Stimulated activated CD4-positive, alpha-beta T cell treated with anti-CD3 and anti-CD28 coated beads, Interleukin-15, amount 100 ng/mL, for 1 hour (primary cell): ENCODE measurements at regions not wholly inside any gene's neighbourhood (a gene's known extent, or its start where the extent isn't known, plus 50 kb on each side); places are given as distances from the start of the nearest gene placed in this dataset.

Experiments used
- DNase-seq, 2 donors: peaks; one replicate each; pipeline ENCODE4 v3.0.0-alpha.2; 2020; ENCODE audit warnings: low read depth in 1 of 2, low spot score in 1 of 2

DNA sequence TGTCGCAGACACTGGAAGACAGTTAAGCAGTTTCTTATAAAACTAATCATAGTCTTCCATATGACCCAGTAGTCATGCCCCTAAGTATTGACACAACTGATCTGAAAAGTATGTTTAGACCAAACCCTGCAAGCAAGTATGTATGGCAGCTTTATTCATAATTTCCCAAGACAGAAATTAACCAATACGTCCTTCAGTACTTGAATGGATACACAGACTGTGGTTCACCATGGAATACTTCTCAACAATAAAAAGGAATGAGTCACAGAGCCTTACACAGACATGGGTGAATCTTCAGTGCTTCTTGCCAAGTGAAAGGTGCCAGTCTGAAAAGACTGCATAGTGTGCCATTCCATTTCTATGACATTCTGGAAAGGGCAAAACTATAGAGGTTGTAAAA lies 50.2 kb upstream of the AKR1E2 start:
- no peak for DNase-seq

DNA sequence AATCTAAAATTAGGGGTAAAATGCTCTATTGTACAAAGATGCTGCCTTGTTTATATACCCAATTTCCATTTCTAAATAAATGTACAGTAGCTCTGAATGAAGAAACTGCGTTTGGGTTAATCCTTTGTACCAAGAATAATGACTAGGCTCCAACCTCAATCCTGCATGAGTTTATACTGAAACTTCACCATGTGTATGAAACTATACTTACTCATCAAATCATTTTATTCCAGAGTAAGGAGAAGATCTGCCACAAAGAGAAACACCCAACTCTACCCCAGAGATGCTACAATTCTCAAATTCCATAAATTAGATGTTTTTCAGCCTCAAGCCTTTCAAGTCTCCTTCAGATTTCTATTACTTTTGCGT lies 53.8 kb upstream of the AKR1E2 start:
- no peak for DNase-seq

DNA sequence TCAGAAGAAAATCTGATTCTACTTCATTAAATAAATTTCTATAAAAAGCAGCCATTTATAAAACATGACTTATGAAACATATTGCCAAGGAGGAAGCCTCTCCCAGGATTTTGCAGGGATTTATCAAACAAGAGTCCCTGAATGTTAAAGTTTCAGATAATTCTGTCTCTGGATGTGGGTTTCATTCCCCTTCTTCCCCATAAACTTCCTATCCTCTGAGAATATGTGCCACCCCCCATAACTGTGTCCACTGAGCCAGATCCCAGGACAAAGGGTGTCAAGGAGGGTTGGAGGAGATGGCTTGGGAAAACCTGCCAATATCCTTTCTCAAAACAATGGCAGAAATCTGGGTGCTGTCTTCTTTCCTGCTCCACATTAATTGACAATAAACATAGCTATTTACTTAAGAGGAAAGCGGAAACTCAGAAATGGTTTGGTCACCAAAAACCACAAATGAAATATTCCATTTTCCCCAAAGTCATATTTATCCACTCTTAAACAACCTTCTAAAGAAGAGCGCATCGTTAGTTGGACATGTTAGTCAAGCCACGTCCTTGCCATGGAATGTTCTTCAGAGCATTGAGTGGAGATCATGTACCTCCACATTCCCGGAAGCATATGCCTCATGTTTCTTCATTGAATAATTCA lies 54.3 kb upstream of the AKR1E2 start:
- DNase-seq = no peak

DNA sequence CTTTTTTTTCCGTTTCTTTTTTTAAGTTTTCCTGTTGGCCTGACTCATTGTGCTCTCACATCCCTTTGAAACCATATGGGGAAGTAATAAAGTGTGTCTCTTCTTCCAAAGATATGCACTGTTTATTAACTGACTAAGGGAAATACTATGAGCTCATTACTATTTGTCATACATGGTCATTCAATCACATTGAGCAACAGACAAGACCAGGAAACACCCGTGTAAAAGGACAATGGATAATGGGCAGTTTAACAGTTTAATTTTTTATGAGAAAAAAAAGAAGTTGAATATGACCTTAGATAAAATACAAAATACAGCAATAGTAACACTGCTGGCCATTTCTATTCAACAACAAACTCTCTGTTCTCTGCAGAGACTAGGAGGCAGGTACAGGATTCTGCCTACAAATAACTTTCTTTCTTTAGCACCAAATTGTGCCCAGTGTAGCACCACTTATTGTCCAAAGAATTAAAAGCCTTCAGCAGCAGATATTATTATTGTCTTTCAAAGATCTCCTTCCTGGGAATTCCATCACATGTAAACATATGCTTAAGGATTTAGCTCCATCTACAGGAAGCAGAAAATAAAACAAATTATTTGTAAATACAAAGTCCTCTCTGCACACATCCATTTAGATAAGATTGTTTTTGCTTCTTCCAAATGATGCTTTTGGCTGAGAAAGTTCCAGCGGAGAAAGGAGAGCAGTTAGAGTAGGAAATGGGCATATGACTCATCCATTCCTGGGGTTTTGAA lies 55.0 kb upstream of the AKR1E2 start:
- no peak for DNase-seq

DNA sequence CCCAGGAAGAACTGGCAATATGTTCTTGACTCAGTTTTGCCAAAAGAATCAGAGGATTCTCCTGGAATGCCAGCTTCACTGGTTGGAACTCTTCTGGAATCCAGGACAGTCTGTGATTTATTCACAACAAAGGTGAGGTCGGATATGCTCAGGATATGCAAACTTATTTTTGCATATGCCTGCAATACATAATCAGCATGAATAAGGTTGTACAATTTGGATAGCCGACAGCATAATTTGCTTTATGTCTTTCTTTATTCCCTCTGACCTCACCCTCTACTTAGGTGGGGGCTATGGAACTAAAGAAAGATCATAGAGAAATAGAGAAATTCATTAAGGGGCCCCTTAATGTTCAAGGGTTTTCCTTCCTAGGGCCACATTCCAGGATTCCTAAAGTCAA lies 57.6 kb upstream of the AKR1E2 start:
- no peak for DNase-seq

DNA sequence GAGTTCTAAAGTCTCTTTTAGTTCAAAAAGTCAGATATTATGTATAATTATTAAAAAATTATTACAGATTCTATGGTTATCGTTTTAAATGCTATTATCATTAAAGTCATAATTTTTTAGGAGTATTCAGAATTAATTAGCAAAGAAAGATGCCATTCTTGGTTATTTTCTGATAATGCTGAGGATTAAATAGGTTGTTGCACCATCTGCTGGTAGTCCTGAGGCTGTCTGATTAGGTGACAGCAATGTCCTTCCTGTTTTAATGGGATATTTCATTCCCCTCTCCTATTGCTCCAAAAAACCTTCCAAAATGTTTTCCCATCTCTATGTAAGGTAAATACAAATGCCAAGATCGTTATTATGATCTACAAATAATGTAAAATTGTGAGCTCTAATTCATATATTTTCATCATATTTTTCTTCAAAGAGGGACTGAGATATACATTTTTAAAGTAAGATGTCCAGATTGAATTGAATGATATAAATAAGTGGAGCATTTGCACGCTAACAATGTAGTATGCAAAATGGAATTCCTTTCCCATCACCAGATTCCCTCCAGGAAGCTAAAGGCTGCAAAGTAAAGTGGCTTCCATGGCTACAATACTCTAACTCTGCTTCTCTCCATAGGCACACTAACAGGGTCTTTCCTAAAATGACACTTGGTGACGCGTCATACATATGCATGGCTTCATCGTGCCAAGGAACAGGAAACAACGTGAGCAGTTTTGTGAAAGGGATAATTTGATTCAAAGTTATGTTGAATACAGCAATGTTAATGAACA lies 58.8 kb upstream of the AKR1E2 start:
- DNase-seq = no peak

DNA sequence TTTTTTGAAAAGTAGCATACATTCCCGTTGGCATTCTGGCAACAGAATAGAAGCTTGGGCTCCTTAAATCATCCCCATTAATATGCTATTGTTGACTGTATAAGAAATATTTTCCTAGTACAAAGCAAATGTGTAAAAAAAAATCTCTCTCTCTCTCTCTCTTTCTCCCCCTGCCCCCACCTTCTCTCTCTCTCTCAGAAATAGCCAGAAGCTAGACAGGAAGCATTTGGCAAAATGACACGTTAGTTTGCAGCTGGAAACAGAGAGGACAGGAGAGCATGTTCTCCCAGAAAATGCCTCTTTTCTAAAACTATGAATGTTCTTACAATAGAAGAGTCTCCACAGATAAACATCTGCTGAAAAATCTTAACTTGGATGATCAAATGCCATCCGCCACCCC lies 59.6 kb upstream of the AKR1E2 start:
- no peak for DNase-seq

DNA sequence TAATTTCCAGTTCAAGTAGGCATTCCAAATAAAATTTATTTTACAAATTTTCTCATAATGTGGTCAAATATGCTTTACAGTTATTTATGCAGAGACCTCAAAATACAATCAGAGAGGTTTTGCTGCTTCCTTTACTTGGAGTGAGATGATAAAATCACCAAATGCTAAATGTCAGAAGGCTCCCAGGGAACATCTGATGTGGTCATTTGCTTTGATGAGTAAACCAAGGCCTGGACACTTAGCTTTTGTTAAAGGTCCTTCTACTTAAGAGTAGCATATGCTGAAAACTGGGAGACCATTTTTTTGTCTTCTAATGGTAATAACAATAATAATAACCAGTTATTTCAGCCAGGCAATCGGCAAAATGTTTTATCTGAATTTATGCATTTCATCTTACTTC lies 60.6 kb upstream of the AKR1E2 start:
- no peak for DNase-seq

DNA sequence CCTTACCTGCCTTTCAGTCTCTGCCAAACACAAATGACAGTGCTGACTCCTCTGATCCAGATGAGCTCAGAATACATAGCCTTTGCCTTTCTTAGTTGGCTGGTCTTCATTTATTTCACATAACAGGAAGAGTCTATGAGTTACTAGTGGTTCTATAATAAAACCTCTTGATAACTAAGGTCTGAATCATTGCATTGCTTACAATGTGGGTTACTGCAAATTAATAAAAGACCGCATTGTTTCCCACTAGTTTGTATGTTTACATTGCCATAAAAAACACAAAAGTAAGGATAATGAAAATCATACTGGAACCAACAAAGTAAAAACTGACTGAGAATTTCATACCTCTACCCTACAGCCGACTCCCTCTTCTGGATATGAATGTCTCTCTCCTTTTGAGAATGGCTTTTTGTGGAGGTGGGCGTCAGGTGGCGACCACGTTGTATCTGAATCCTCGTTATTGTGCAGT lies 62.0 kb upstream of the AKR1E2 start:
- no peak for DNase-seq

DNA sequence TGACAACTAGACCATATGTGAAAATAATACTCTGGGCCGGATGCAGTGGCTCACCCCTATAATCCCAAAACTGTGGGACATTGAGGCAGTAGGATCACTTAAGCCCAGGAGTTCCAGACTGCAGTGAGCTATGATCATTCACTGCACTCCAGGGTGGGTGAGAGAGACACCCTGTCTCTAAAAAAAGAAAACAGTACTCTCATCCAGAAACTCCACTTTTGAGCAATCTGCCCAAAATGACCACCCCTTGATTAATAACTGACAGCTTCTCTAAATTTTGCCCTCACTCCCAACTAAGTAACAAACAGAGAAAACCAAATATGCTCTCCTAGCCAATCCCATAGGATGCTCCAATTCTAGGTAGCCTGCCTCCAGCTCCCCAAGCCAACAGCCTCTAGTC lies 62.5 kb upstream of the AKR1E2 start:
- no peak for DNase-seq

DNA sequence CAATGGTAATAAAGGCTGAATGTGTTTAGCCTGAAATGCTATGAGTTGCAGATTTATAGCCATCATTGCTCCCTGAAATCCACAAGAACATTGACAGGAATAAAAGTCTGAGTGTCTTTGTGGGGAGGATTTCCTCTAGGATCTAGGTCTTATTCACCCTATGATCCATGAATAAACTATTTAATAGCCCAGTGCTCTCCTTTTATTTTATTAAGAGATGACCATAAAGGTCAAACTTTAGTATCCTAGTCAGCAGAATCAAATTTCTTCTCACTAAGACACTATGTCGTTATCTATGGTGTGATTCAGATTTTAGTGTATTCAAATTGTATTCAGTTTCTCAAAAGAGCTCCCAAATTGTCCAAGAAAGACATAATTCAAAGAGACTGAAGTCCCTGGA lies 67.8 kb upstream of the AKR1E2 start:
- DNase-seq = no peak

DNA sequence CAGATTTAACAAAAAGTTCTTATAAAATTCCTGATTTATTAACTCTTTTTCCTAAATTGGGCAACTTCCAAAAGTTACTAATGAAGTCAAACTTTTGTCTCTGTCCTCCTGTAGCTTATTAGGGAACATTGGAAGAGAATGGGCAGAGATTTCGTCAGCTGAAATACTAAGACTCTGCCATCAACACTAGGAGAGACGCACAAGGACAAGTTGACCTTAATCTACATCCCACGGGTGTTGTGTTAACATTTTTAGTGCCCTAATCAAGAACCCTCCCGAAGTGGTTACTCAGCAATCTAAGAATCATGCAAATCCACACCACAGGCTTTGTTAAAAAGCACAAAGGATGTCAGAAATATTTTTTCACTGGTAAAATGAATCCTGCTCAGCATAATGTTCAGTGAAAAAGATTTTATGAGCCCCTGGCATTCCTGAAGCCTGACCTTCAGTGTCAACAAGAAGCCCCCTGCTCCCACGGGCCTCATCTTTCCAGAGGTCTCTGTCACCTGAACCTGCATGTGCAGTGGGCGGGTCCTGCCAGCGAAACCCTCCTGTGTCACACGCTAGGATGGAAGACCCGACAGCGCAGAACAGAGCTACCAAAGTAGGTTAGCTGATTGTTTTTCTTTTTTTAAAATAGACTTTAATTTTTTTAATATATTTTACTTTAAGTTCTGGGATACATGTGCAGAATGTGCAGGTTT lies 70.6 kb upstream of the AKR1E2 start:
- no peak for DNase-seq

DNA sequence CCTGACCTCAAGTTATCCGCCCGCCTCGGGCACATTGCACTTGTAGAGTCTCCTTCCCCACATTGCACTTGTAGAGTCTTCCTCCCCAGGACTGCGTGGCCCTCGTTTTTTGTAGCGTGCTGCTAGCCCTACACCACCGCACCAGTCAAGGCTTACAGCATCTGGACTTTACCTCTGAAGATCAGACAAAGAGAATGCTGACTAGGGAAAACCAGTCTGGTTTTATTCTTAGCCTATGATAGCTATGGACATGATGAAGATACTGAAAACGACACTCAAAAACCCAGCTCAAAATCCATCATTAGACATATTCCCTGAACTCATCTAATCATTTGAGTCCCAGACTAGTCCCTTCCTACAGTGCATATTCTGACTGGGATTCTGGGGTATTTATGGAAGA lies 71.9 kb upstream of the AKR1E2 start:
- no peak for DNase-seq

DNA sequence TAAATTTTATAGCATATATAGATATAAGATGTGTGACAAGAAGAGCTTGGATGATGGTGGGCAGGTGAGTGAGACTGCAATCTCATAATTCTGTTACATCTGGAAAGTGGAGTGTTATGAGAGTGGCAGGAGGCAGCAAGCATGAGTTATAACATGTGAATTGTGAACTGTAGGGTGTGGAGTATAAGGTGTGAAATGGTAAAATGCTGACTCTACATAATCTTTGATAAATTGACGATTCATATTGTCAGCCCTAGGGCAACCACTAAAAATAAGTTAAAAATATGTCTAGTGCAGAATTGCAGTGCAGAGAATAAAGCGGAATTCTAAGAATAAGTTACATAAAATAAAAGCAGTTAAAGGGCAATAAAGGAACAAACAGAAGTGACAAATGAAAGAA lies 74.8 kb upstream of the AKR1E2 start:
- DNase-seq = no peak

DNA sequence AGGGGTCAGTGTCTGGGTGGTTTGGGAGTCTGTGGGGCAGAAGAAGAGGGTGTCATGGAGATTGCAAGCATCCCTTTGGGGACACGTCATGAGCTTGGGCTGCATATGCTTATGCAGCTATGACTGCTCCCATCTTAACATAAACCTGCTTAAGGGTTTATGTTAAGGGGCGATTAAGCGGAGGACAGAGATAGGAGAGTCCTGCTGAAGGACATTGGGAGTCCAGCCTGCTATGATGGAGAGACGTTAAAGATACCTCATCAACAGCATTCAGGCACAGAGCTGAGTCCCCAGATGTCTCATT lies 76.8 kb upstream of the AKR1E2 start:
- no peak for DNase-seq

DNA sequence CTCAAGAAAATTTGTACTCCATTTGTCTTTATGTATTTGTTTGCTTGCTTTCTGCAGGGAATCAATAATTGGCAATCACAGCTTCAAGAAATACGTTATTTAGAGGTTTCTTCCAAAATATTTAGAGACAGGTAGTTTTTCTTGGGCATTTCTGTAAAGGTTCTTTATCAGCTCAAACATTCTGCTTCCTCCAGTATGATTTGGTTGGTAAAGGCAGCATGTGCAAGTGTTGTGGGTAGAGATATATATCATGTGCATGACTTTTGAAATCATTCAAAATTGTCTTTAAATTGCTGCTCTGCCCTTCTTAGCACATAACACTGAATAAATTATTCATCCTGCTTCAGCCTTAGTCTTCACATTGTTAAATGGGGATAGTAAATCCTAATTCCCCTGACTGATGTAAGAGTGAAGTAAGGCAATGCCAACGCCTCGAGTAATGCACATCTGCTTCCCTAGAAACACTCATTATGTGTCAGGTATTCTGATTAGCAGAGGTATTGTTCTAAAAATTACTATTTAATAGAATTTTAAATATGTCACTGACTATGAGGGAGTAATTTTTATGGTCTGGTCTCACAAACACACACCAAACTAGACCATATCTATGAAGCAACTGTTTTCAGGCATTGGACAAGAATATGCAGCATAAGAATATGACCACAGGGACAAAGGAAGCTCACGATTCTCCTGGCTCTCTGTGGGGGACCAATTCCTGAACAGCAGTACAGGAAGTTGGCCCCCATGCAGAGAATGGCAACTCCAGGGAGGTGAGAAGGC lies 77.3 kb upstream of the AKR1E2 start:
- DNase-seq = no peak

DNA sequence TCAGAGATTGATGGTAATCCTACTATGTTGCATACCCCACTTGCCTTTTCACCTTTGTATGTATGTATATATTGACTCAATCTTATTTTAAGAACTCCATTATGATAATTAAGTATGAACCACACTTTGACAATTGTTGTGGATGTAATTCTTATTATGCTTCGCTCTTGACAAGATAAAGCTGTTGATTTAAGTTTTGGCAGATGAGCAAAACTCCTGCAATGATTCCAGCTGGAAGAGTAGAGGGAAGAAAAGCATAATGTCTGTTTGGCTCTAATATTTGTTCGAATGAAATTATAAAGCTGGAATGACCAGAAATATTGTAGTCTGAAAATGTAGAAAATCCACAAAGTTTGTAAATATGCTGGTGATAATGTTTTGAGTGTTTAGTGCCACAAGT lies 83.8 kb upstream of the AKR1E2 start:
- DNase-seq = no peak

DNA sequence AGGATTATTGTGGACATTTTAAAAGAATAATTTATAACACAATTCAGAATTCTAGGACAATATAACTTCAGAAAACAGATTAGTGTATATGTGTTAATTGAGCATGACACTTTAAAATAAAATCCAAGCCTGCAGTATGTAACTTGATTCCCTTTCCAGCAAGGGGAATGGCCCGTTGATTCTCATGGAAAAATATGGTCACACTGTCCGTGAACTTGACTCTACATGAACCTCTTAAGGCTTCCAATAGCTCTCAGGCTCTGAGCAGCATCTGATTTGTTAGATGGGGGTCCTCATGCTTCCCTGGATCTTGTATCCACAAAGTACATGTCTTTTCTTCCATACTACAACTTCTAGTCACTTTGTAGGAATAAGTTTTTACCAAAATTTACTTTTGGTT lies 85.5 kb upstream of the AKR1E2 start:
- DNase-seq = no peak

DNA sequence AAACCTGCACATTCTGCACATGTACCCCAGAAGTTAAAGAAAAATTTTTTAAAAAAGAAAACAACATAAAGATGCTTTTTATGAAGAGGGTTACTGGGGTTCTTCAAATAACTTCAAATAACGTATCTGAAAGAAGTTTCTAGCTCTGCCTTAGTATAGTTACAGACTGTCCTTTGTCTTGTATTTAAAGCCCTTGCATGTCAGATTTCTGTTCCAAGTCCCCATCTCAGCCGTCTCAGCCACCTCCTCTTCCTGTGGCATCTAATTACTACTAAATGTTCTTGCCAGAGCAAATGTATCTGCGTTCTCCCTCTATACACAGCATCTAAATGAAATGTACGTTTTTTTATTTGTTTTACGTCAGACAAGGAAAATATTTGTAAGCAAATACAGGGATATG lies 89.4 kb upstream of the AKR1E2 start:
- DNase-seq = no peak

DNA sequence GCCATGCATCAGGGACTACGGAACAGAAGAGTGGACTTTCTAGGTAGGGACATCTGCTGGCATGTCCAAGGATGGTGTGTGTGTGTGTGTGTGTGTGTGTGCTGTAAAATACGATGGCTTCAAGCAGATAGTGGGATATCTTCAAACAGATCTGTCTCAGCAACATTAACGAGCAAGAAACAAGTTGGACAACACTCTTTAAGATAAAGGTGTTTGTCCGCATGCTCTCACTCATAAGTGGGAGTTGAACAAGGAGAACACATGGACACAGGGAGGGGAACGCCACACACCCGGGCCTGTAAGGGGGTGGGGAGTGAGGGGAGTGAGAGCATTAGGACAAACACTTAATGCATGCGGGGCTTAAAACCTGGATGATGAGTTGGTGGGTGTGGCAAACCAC lies 89.8 kb upstream of the AKR1E2 start:
- DNase-seq = no peak

DNA sequence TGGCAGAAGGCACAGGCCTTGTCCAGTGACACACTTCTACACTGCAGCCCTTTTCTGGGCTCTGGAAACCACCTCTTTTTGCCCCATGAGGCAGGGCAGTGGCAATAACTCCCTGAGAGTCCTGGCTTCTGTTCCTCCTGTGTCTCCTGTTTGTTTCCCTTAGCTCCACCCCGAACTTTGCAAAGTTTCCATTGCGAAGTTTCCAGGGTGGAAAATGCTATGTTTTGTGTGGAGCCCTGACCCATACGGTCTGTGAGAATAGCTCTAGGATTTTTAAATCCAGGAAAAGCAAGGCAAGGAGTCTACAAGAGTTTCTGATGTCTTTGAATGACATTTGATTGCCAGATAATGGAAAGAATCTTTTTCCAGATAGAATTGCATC lies 92.2 kb upstream of the AKR1E2 start:
- DNase-seq = no peak
